Inflammatory macrophage (primary cell): ENCODE measurements at regions not wholly inside any gene's neighbourhood (a gene's known extent, or its start where the extent isn't known, plus 50 kb on each side); places are given as distances from the start of the nearest gene placed in this dataset.
A peak's percentile ranks its signal among the peaks of the same experiment; 100 is the strongest.

ENCODE experiments used
- DNase-seq, 2 donors: peaks; one replicate each; pipeline ENCODE4 v3.0.0-alpha.2; 2020 to 2022

DNA sequence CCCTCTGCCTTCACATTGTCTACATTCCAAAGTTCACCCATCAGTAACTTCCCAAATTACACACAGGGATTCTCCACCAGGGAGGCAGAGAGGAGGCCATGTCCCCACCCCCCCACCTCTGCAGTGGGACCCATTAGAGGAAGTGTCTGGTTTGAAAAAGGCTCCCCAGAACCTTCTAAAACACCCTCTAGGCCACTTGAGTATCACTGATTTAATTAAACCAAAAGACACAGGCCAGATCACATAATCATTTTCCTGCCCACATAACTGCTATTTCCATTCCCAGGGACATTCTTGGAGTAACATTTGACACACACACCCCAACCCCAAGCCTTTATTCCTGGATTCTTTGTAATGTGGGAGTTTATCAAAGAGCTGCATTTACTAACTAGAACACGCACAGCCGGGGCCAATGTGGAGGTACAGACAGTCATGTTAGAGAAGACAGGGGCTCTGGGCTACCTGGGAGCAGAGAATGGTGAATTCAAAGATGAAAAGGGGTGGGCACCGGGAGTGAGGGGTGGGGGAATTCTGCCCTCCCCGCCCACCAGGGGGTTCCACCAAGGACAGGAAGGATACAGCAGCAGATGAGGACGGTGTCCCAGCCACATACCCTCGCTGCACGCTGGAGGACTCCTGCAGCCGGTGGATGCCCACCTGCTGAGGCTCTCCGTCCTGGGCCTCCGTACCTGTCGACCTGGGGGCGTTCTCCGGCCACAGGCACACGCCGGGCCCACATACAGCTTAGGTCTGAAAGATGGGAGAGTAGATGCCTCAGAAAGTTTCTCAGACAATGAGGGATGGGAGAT lies 201.4 kb upstream of the CTNNB1 start:
- DNase-seq = no peak

DNA sequence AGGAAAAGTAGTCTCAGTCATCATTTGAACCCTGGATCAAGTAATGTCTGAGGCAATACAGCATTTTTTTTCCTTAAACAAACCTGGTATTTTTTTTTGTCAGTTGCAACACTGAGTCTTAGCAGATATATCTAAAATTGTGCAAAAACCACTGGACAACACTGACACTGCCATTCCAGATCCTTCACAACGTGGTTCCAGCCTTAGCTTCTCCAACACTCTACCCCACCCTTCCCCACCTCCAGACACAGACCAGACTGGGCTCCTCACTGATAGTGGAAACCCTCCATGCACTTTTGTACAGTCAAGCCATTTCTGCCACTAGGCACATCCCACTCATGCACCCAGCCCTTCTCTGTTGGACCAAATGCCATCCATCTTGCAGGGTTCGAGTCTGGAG lies 199.6 kb upstream of the CTNNB1 start:
- DNase-seq = no peak

DNA sequence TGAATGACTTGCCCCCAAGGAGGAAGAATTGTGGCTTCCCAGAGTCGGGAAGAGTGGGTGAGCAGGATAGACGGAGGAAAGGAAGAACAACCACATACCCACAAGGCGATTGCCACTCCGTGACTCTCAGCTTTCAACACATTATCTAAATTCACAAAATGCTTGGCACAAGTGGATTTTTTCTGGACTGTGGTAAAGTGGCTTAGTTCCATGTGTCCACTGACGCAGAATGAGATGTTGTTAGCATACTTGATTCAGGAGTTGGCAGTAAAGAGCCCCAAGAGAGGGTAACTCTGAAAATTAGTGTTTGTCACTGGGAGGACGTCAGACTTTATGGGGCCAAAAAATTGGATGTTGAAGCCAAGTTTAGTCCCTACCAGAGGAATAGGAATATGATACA lies 198.8 kb upstream of the CTNNB1 start:
- no peak for DNase-seq

DNA sequence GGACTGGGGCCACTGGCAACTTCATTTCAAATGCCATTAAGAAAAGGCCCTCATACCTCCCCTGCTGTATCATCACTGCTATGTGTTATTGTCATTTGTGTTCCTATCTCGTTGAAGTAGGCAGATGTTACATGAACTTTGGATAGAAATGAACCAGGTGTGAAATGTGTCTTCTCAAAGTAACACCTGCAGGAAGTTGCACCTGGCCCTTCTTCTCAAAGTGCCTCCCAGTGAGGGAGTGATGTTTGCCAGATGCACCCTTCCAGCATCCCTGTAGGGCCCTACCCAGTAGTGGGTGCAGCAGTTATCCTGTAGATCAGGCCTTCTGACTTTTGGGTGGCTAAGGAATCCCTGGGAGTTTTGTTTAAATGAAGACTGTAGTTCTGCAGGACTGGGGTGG lies 197.7 kb upstream of the CTNNB1 start:
- no peak for DNase-seq

DNA sequence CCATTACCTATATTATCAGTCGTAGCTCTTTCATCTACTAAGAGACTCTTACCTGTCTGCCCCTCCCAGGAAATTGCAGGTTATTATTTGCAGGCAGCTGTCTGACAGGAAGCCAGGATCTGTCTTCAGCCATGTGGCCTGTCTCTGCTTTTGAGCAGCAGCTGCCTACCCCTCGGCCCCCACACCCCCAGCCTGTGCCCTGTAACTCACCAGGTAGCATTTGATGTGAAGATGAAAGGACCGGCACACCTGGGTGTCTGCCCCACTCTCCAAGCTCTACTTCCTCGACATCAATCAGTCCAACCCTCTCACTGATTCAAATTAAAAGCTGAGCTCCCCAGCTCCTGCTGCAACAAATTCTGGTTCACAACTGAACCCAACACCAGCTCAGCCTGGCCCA lies 197.2 kb upstream of the CTNNB1 start:
- no peak for DNase-seq

DNA sequence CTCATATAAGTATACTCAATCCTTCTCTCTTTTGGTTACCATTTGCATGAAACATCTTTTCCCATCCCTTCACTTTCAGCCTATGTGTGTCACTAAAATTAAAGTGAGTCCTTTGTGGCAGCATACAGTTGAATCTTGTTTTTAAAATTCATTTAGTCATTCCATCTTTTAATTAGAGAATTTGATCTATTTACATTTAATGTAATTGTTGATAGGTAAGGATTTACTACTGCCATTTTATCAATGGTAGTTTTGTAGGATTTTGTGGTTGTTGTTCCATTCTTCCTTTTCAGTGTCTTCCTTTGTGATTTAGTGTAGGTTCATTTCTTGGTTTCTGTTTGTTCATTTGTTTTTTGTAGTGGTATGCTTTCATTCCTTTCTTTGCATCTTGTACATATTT lies 191.9 kb upstream of the CTNNB1 start:
- no peak for DNase-seq

DNA sequence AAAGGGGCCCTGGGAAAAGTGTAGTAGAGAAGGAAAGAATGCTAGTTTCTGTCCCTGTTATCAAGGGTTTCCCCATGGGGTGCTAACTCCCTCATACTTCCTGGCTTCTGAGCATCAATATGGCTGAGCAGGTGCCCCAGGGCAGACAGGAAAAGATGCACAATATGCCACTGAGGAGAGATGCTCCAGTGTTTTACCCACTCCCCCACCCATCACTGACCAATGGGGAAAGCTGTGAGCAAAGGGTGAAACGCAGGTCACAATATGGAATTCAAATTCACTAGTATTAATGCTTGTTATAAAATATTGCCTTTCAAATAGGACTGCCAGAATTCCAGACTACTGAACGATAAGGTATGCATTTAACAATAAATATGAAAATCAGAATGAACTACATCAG lies 187.5 kb upstream of the CTNNB1 start:
- DNase-seq = no peak

DNA sequence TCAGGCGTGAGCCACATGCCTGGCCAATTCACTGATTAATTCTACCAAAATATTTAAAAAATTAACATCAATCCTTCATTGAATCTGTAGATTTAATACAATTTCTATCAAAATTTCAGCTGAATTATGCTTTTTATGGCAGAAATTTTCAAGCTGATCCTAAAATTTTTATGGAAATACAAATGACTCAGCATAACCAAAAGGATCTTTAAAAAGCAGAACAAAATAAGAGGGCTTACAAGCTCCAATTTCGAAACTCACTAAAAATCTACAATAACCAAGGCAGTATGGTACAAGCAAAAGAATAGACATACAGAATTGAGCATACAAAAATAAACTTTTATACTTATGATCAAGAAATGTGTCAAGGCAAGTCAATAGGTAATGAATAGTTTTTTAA lies 180.4 kb upstream of the CTNNB1 start:
- peak in 1 of 2 donors; percentile 45 for DNase-seq

DNA sequence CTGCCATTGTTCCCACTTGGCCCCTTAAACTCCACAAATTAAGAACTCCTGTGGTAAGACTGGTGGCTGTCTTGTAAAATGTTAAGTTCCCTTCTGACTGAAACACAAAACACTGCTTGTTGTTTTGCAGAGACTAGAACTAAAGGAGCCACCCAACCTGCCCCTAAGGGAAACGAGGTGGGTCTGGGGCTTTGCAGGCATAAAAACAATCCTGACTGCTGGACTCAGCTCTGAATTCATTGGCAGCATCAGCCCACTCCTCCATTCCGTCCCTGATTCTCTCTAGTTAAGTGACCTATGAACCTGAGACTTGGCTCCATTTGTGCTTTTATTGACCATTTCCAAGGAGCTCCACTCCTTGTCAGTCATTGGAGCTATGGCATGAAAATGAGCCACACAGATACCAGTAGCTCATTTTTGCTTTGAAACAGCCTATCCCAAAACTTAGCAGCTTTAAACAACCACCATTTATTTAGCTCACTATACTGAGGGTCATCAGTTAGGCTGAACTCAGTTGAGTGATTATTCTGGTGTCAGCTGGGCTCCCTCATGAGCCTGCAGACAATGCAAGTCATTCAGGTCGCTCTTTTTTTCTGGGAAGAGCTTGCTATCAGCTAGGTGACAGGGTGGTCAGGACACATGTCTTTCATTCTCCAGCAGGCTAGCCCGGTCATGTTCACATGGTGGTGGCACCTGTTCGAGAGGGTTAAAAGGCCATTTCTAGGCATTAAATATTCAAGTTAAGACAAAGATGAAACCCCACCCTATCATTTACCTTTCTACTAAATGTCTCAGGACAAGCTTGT lies 175.1 kb upstream of the CTNNB1 start:
- DNase-seq = no peak

DNA sequence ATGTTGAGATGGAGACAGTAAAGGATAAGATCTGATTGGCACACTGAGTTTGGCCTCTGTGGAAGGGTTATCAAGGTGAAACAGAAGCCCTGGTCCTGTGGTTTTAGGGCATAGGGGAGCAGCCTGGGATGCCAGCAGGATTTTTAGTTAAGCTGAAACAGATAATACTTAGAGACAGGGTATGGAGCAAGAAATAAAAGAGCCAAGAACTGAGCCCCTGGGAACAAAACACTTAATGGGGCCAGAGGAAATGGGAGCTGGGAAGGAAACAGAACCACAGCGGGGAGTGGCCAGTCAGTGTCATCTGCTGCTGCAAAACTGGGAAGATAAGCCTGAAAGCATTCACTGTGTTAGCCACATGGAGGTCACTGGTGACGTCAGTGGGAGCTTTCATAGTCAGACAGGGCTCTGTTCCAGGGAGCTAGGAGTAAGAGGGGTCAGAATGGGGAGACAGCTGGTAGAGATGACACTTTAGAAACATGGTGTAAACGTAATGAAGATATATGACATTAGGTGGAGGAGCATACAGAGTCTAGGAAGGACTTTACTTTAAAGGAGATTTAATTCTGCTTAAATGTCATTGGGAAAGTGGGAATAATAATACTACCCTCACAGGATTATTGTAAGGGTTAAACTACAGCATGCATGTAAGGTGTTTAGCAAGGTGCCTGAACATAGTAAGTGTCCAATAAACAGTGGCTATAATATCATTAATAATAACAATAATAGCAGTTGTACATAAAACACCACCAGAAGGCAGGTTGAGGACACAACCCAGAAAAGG lies 172.7 kb upstream of the CTNNB1 start:
- DNase-seq = peak in 1 of 2 donors; percentile 45

DNA sequence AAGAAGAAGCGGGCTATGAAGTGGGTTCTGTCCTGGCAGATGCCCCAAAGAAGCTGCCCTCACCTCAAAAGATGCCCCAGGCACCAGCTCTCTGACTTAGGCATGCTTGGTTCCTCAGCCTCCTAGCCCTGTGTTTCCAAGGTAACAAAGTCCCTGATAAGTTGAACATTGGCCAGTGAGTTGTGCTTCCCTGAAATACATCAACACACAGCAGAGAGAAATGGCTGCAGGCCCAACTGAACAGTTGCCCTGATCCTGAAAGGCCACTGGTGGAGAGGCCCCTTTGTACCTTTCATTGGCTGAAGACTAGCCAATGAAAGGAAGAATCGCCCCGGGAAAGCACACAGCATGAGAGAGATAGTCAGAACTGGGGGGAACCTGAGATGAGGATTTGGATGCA lies 169.9 kb upstream of the CTNNB1 start:
- no peak for DNase-seq

DNA sequence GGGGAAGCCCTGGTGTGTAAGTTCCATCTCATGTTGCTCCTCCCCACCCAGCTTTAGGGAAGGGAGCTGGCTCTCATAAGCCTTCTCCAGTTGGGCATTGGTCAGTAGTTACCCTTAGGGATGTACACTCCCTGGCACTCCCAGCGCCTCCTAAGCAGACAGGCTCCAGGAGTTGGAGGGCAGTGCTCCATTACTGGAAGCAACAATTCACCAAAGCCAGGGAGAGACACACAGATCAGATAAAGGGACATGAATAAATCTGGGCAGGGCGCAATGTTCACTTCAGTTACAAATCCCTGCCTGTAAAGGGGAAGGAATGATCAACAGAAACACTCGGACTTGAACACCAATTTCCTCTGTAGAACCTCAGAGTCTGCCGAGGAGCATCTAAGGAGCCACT lies 169.1 kb upstream of the CTNNB1 start:
- DNase-seq = no peak

DNA sequence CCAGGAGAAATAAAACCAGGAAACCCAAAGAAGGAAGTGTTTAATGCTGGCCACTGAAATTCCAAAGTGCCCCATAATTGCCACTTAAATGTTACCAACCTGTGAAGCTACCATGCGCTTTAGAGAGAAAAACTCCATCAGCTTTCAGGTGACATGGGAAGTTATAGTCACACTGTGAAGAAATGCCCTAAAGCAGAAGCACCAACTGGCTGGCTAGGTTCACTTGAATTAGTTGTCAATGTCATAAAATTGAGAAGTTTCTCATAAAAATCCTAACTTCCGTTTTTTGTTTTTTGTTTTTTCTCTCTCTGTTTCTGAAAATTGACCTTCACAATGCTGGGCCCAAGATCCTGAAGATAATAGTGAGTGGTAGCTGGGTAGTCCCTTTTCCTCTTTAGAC lies 167.9 kb upstream of the CTNNB1 start:
- peak; percentile 17 to 46 for DNase-seq

DNA sequence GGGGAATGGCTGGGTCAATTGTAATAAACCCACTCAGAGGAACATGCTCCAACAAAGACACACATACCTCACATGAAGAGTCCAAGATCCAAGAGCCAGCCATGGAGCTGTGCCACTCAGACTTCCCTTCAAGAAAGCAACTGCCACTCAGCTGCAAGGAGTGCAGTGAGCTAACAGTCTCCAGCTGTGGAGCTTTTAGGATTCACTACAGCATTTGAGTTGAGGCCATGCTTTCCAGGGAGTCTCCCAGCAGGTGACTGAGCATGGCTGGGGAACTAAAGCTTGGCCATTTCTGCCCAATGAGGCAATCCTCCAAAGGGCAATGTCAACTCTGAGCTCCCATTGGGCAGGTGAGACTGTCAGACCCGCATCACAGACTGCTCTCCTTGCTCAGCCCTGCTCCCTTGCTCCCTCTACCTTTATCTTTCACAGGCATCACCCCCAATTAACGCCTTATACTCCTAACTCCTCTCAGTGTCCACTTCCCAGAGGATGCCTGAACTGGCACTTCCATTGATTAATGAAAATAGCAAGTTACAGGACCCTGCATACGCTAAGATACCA lies 165.3 kb upstream of the CTNNB1 start:
- no peak for DNase-seq

DNA sequence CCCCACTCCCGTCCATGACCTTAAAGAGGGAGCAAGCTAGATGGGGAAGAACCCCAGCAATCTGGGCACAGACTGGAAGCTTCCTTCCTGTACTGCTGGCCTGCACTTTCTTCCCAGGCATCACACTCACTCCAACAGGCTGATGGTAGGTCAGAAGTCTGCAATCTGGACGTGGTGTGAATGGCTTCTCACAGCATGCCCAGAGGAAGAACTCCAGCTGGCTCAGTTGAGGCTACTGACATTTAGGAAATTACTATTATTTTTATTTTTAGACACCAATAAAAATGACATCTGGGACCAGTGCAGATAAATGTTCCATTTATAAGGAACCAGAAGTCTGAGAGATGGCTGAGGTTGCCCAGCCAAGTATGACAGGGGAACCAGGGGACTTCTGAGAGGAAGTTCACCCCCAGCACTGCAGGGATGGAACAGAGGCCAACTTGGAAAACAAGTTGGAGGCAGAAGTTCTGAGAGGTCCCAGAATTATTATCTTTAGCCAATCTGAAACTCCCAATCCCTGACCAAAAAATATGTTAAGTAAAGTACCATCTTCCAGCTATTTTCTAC lies 163.8 kb upstream of the CTNNB1 start:
- DNase-seq = no peak

DNA sequence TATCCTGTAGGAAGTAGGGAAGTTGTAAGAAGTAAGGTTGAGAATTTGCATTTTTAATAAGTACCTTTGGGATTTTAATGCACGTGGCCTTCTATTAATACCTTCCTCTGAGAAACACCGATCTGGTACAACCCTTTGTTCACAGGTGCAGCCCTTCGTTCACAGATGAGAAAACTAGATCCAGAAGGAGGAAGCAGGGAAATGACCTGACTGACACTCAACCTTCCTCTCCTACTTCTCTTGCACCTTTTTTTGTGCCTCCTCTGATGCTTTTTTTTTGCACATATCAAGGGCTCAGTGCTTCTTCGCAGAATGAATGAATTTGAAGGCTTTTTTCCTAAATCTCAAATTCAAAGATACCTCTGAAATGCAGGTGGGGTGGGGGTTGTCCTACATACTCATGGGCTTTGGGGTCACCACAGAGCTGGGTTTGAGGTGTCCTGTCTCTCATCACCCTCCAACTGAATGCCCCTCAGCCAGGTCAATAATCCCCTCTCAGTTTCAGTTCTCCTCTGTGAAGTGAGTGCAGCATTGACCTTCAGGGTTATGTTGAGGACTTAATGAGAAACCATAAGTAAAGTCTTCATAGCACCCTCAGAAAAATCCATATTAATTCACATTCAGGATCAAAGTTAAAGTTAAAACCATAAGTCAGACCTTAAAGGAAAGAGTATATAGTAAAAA lies 161.5 kb upstream of the CTNNB1 start:
- DNase-seq = no peak

DNA sequence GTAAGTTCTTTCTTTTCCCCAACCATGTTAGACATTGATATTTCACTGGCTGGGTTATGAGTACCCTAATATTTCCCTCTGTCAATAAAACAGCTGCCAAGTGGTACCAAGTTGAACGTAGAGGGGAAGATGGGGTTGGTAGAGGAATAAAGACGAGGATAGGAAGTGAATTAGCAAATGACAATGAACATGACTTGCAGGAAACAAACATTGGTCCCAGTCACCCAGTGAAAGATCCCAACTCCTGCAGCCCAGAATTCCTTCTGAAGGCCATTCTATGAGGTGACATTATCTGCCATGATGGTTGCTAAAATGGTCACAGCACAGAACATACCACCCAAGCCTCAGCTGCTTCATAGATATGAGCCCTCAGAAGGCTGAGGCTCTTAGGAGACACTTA lies 159.0 kb upstream of the CTNNB1 start:
- DNase-seq = no peak

DNA sequence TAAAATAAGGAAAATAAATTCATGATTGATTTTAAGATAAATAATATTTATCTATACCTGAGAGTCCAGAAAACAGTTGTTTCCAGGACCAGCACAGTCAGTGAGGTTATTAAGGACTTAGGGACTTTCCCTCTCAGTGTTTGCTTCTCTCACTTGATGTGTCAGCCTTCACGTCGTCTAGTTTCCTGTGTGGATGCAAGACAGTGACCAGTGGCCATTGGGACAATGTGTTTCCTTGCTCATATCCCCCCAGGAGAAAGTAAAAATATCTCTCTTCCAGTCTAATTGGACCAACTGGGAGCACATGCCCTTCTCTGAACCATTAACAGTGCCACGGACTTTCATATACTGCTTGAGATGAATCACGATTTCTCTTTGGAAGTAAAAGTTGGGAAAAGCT lies 157.8 kb upstream of the CTNNB1 start:
- DNase-seq = no peak

DNA sequence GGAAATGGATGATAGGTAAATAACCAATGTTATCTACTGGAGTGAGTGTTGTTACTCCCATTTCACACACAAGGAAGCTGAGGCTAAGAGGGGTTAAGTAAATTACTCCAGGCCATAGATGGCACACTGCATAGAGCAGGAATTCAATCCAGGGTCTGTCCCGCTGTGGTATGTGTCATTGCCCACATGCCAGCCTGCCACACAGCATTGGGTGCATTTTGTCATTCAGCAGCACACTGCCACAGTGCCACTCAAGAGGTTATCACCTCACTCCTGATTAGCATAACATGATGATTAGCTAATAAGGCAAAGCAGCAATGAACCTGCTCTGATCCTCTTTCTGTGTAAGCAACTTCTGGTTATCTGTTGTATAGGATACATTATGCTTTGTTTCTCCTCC lies 157.4 kb upstream of the CTNNB1 start:
- no peak for DNase-seq

DNA sequence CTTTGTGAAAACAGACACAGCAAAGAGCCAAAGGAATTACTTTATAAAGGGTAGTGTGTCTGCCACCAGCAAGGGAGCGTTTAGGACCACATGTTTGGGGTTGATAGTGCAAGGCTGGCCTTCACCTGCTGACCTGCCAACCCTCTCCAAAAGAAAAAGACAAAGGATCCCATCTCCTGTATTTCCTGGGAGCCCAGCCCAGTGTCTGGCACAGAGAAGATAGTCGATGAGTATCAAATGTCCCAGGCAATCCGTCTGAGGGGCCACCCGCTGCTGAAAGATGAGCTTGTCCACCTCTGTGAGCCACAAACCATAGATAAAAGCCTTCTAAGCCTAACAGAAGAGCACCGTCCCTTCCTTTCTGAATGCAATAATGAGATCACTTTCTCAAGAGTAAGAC lies 154.8 kb upstream of the CTNNB1 start:
- DNase-seq = no peak

DNA sequence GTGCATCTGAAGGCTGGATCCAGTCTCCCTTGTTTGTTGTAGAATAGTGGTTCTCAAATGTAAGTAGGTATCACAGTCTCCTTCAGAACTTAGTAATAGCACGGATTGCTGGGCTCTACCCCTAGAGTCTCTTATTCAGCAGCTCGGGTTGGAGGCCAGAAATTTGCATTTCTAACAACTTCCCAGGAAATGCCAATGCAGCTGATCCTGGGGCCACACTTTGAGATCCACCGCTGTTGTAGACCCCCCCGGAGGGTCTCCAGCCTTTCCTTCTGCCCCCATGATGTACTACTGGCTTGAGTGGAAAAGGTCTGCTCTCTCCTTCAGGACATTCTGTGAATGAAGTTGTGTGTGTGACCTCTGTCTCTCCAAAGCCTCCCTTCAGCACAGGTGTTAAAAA lies 153.8 kb upstream of the CTNNB1 start:
- DNase-seq = no peak

DNA sequence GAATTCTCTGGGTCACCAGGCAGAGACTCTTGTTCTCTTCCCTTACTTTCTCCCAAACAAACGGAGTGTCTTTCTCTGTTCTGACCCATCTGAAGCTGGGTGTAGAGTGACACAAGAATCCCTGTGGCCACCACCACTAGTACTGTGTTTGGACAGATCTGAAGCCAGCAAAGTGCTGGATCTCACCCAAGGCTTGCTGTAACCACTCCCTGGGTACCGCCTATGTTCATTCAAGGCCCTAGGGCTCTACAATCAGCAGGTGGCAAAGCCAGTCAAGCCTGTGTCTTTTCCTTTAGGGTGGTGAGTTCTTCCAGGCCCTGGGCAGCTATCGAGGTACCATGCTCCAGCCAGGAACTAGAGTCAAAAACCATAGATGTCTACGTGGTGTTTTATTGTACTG lies 149.2 kb upstream of the CTNNB1 start:
- no peak for DNase-seq
